ENCODE measurements at regions not wholly inside any gene's neighbourhood (a gene's known extent, or its start where the extent isn't known, plus 50 kb on each side); places are given as distances from the start of the nearest gene placed in this dataset.
"Not testable (repeated sequence)": the region's sequence is repeated elsewhere in the genome, so short reads cannot be mapped to it uniquely, and the experiment has no call there.

DNA sequence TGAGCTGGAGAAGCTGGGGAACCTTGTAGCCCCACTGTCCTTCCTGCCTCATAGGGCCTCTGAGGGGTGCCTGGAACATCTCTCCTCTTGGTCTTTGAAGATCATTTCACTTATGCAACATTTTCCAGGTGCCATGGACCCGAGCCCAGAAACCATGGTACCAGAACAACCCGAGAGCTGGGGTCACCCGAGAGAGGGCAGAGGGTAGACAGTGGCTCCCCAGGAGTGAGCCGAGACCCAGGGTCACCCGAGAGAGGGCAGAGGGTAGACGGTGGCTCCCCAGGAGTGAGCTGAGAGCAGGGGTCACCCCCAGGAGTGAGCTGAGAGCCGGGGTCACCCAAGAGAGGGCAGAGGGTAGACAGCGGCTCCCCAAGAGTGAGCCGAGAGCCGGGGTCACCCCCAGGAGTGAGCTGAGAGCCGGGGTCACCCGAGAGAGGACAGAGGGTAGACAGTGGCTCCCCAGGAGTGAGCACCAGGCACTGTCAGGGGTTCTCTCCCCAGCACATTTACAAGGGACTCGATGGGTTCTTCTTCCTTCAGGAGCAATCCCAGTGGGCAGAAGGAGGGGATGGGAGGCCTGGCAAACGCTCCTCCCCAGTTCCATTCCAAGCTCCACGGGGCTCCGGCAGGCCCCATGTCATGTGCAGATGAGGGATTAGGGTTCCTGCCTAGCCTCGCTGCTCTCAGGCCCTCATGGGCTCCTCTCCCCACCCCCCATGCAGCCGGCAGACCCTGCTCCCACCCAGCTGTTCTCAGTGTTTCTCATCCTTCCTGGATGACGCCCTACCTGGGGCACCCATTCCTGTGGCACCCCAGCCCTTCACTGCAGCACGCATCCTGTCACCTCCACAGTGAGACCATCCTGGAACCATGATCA, 163.5 kb downstream of the RTP5 start:
- no peak for DNase-seq

GRCh38 chr2:242034138-242034537, 164.6 kb downstream of the RTP5 start:
- DNase-seq: no peak

DNA sequence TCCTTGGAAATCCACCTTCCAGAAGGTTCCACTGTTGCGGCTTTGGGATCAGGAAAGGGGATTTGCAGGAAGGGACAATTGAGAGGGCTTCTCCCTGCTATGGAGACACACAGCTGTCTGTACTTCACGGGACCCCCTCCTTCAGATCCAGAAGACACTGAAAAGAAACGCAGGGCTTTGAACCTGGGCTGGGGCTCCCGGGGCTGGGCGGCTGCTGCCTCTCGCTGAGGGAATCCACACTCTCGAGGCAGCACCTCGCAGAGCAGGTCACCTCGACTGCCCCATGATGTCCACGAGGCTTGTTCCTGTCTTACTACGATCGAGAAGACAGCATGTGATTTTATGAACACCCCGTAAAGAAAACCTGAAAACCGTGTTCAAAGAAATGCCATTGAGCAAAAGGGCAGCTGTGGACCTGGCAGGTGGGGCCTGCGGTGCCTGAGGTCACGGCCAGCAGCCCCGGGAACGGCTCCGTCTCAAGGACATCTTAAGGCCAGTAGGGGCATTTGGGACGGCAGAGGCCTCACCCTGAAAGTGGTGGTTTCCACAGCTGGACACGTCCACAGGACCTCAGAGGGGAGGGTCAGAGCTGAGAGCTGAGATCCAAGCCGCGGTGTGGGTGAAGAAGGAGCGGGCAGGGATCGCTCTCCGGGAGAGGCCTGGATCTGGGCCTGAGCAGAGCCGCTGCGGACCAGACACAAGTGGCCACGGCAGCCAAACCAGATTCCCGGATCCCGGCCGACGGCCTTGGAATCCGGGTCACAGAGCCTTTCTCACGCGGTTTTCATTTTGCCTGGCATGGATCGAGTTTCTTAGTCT, 165.7 kb downstream of the RTP5 start:
- DNase-seq: no peak

DNA sequence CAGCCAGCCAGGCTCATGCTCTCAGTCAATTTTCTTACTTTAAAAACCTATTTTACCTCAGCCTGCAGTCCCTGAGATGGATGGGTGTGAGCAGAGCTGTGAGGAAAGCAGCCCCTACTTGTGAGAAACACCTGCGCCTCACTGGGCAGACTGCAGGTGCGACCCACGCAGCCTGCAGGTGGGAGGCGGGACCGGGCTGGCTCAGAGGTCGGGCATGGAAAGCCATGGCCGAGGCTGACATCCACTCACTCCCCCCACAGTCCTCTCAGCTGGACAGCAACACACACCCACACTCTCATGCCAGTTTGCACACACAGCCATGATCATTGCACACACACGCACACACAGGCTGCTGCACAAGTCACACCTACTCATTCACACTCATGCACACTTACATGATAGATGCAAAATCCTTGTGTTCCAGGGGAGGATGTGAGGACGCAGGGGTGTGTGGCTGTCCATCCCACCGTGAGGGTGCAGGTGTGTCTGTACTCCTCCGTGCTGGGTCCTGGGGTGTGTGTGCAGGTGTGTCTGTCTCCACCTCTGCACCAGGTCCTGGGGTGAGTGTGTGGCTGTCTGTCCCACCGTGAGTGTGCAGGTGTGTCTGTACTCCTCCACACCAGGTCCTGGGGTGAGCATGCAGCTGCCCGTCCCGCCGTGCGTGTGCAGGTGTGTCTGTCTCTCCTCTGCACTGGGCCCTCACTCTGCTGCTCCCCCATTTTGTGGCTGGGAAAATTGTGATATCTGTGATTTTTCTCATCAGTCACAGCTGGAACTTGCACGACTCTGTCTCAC, 166.5 kb downstream of the RTP5 start:
- no peak for DNase-seq

- DNase-seq: no peak
Measured at GRCh38 chr2:242036653-242036950, 167.1 kb downstream of the RTP5 start.

GRCh38 chr2:242038166-242038927, 168.8 kb downstream of the RTP5 start:
- DNase-seq: no peak

DNA sequence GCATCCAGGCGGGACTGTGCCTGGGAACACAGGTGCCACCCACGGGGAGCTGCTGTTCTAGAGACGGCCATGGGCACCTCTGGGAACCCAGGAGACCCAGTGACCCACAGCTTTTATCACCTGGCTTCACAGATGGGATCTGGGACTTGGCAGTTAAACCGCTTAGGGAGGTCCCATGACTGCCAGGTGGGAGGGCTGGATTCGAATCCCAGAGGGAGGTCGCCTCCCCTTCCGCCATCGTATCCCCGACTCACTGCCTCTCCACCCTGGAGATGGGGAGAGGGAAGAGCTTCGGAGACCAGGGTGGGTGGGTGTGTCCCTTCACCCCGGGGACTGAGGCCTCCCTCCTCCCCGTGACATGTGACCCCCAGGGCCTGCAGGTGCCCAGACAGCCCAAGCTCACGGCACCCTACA, 169.4 kb downstream of the RTP5 start:
- DNase-seq: no peak

DNA sequence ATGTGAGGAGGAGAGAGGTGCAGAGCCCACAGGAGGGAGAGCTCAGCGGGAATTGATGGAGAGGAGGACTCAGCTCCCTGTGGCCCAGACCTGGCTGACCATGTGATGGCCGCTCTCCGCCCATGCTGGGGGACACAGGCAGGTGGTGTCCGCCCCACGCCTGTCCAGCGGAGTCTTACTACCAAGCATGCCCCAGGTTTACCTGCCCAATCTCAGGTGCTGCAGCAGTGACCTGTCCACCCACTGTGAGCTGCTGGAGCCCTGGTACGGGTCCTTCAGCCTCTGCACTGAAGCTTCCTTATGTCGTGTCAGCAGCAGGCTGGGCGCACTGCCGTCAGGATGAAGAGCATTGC, 170.8 kb downstream of the RTP5 start:
- DNase-seq: no peak

- no peak for DNase-seq
Measured at GRCh38 chr2:242040681-242041080, 171.2 kb downstream of the RTP5 start.

DNA sequence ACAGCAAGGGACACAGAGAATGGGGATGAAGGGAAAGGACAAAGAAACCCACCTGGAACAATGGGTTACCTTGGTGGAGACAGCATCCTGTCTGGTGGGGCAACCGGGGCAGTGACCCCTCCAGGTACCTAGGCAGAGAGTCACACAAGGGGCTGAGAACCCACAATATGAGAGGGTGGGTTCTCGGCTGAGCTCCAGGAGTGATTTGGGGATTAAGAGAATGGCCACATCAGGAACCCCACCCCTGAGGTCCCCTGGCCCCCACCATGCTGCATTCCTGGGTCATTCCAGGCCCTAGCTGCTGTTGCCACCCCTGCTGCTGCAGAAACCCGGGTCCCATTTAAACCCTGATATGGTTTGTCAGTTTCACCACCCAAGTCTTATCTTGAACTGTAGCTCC, 172.3 kb downstream of the RTP5 start:
- no peak for DNase-seq

- DNase-seq: no peak
Measured at GRCh38 chr2:242043538-242044312, 174.2 kb downstream of the RTP5 start.

- no peak for DNase-seq
Measured at GRCh38 chr2:242044313-242044590, 174.7 kb downstream of the RTP5 start.

DNA sequence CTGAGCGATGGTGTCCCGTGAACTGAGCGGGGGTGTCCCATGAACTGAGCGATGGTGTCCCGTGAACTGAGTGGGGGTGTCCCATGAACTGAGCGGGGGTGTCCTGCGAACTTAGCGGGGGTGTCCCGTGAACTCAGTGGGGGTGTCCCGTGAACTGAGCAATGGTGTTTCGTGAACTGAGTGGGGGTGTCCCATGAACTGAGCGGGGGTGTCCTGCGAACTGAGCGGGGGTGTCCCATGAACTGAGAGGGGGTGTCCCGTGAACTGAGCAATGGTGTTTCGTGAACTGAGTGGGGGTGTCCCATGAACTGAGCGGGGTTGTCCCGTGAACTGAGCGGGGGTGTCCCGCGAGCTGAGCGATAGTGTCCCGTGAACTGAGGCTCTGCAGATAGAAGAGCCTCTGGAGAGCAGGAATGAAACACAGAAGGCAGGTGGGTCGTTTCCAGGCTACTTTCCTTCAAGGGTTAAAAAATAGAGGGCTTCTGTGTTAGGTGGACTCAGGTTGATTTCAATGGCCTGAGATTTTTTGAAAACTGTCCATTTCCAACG, 176.1 kb downstream of the RTP5 start:
- not testable (repeated sequence) for DNase-seq

GRCh38 chr2:242046206-242046826, 176.8 kb downstream of the RTP5 start:
- no peak for DNase-seq

- DNase-seq: no peak
Measured at GRCh38 chr2:242047963-242048362, 178.4 kb downstream of the RTP5 start.

DNA sequence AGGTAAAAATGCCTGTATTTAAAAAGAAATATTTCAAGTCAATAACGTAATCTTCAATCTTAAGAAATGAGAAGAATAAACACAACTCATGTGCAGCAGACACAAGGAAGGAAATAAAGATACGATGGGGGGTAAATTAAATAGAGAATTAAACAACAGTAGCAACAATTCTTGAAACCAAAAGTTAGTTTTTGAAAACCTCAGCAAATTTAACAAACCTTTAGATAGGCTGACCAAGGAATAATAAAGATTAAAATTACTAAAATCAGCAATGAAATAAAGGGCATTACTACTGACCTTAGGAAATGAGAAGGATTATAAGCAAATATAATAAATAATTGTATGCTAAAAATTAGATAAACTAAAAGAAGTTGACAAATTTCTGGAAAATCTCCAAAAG, 178.9 kb downstream of the RTP5 start:
- DNase-seq: no peak

- not testable (repeated sequence) for DNase-seq
Measured at GRCh38 chr2:242049492-242049891, 180.0 kb downstream of the RTP5 start.

GRCh38 chr2:242051463-242051862, 181.9 kb downstream of the RTP5 start:
- no peak for DNase-seq

DNA sequence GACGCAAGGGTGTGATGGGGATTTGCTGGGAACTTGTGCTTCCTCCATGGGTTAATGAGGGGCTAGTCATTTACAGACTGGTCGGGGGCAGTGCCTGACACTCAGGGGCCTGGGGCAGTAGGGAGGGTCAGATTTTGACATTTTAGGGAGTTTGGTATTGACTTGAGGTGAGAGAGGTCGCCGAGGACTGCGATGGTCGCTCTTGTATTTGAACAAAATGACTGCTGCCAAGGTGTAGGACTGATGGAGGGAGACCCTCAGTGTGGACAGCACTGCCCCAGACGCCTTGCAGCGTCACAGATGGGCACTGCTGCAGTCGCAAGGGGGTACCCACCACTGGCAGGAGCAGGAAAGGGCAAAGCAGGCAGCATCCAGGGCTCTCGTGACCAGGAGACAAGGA, 182.9 kb downstream of the RTP5 start:
- DNase-seq: no peak

DNA sequence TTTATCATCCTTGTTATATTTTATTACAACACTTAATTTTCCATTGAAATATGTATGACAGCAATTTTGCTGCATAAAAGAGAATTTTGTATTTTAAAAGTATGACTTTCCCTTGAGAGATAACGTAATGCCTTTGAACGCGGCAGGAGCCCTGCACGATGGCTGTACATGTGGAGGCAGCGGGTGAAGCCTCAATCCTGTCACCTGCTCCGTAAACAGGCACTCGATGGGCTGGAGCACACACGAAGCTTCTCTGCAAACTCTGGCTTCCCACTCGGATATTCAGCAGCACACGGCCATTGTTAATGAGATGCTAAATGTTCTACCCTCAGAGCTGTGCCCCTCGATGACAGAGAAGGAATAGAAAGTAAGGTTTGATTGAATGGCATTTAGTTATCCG, 184.4 kb downstream of the RTP5 start:
- no peak for DNase-seq

DNA sequence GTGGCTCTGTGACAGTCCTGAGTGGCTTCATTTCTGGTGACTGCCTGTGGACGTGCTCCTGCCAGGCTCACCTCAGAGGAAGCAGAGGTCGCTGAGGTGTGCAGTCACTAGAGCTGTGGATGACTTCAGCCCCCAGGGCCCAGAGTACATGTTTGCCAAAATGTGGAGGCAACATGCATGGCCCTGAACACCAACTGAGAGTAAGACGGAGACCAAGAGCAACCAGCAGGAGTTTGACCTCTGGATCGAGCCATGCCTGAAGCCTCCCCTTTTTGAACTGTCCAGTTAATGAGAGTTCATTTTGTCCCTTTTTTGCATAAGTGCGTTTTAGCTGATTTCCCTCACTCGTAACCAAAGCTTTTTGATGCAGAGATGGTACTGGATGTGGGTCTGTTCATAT, 184.9 kb downstream of the RTP5 start:
- DNase-seq: no peak

All from CD4-positive, alpha-beta T cell treated with Interleukin-12 subunit alpha and Interleukin-12 subunit beta, for 1 hour (primary cell).